ENCODE measurements at regions not wholly inside any gene's neighbourhood (a gene's known extent, or its start where the extent isn't known, plus 50 kb on each side); places are given as distances from the start of the nearest gene placed in this dataset.

GRCh38 chr1:222946436-222946835, 131.6 kb downstream of the DISP1 start:
- Histone ChIP-seq H3K27ac (ENCODE audit: low read depth in 1 of 2, low read length in 2 of 2) (no peak overlapping the region), H3K27me3 (ENCODE audit: control insufficient read depth in 4 of 4, insufficient read depth in 4 of 4, low read length in 3 of 4) (no peaks in the 10 kb centered on the region), H3K9me3 (ENCODE audit: control insufficient read depth in 4 of 4, low read length in 3 of 4) (no peaks in the 10 kb centered on the region), H3K4me3 (ENCODE audit: low read depth in 1 of 3, low read length in 3 of 3) (no peak overlapping the region), H3K9ac (ENCODE audit: low read depth in 1 of 2, low read length in 2 of 2) (no peak overlapping the region), H3K4me1 (ENCODE audit: control insufficient read depth in 4 of 4, insufficient read depth in 4 of 4, low read length in 3 of 4) (no peaks in the 10 kb centered on the region), H3K36me3 (ENCODE audit: control insufficient read depth in 4 of 4, insufficient read depth in 3 of 4, low read depth in 1 of 4, low read length in 3 of 4) (peaks cover 0 to 4% (median 0%) of the 10 kb centered on the region in 4 donors)
- TF ChIP-seq GABPA (IDR thresholded peaks at IDR 0.05 in 1 of 2, conservative IDR thresholded peaks at IDR 0.05 in 1 of 2): no peak
- no peak for TF ChIP-seq CTCF (IDR thresholded peaks at IDR 0.05; ENCODE audit: low read depth, low read length, missing input control)
- TF ChIP-seq, protein P1, sequence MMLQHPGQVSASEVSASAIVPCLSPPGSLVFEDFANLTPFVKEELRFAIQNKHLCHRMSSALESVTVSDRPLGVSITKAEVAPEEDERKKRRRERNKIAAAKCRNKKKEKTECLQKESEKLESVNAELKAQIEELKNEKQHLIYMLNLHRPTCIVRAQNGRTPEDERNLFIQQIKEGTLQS (IDR thresholded peaks at IDR 0.05): no peak
- no peak for TF ChIP-seq TAF1 (conservative IDR thresholded peaks at IDR 0.05)
- TF ChIP-seq RXRA (IDR thresholded peaks at IDR 0.05): no peak
- TF ChIP-seq, protein P2, sequence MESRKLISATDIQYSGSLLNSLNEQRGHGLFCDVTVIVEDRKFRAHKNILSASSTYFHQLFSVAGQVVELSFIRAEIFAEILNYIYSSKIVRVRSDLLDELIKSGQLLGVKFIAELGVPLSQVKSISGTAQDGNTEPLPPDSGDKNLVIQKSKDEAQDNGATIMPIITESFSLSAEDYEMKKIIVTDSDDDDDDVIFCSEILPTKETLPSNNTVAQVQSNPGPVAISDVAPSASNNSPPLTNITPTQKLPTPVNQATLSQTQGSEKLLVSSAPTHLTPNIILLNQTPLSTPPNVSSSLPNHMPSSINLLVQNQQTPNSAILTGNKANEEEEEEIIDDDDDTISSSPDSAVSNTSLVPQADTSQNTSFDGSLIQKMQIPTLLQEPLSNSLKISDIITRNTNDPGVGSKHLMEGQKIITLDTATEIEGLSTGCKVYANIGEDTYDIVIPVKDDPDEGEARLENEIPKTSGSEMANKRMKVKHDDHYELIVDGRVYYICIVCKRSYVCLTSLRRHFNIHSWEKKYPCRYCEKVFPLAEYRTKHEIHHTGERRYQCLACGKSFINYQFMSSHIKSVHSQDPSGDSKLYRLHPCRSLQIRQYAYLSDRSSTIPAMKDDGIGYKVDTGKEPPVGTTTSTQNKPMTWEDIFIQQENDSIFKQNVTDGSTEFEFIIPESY (IDR thresholded peaks at IDR 0.05): no peak
- no peak for TF ChIP-seq RAD21 (IDR thresholded peaks at IDR 0.05)
- TF ChIP-seq HNF4A (conservative IDR thresholded peaks at IDR 0.05): no peak
- no peak for TF ChIP-seq FOXA2 (IDR thresholded peaks at IDR 0.05)
- TF ChIP-seq EGR1 (IDR thresholded peaks at IDR 0.05; ENCODE audit: low read depth in 2 of 2): no peak
- no peak for TF ChIP-seq REST (IDR thresholded peaks at IDR 0.05)
- no peak for TF ChIP-seq NR2F2 (IDR thresholded peaks at IDR 0.05)
- no peak for TF ChIP-seq HNF4G (IDR thresholded peaks at IDR 0.05)
- no peak for TF ChIP-seq SP1 (IDR thresholded peaks at IDR 0.05)
- no peak for TF ChIP-seq MAX (IDR thresholded peaks at IDR 0.05)
- TF ChIP-seq JUND (IDR thresholded peaks at IDR 0.05): no peak
- no peak for TF ChIP-seq FOXA1 (IDR thresholded peaks at IDR 0.05)
- no peak for TF ChIP-seq YY1 (IDR thresholded peaks at IDR 0.05)
- 72% methylated on average over 1 of the region's 1 CpG for WGBS
- DNase-seq (ENCODE audit: low spot score): no peak
